ENCODE measurements at regions not wholly inside any gene's neighbourhood (a gene's known extent, or its start where the extent isn't known, plus 50 kb on each side); places are given as distances from the start of the nearest gene placed in this dataset.

GRCh38 chr16:64251742-64252141 lies 870.1 kb downstream of the CDH11 start (continued):
- TF ChIP-seq ETV6 (conservative IDR thresholded peaks at IDR 0.05 in 1 of 2, IDR thresholded peaks at IDR 0.05 in 1 of 2; ENCODE audit: borderline replicate concordance in 1 of 2, low read depth in 1 of 2), result no peak
- TF ChIP-seq ESRRA (IDR thresholded peaks at IDR 0.05; ENCODE audit: low read length), result no peak
- no peak for TF ChIP-seq RB1 (IDR thresholded peaks at IDR 0.05; ENCODE audit: borderline replicate concordance)
- no peak for TF ChIP-seq MEF2B (IDR thresholded peaks at IDR 0.05; ENCODE audit: partially characterized antibody, poor library complexity, severe bottlenecking)
- TF ChIP-seq CHD4 (IDR thresholded peaks at IDR 0.05), result no peak
- no peak for TF ChIP-seq BHLHE40 (IDR thresholded peaks at IDR 0.05; ENCODE audit: borderline replicate concordance in 1 of 2, low read depth in 2 of 2, low read length in 1 of 2)
- TF ChIP-seq PBX3 (IDR thresholded peaks at IDR 0.05; ENCODE audit: insufficient replicate concordance, low read depth, low read length), result no peak
- no peak for TF ChIP-seq IRF3 (IDR thresholded peaks at IDR 0.05)
- TF ChIP-seq SMAD1 (IDR thresholded peaks at IDR 0.05; ENCODE audit: low read depth, partially characterized antibody), result no peak
- TF ChIP-seq, protein P1, sequence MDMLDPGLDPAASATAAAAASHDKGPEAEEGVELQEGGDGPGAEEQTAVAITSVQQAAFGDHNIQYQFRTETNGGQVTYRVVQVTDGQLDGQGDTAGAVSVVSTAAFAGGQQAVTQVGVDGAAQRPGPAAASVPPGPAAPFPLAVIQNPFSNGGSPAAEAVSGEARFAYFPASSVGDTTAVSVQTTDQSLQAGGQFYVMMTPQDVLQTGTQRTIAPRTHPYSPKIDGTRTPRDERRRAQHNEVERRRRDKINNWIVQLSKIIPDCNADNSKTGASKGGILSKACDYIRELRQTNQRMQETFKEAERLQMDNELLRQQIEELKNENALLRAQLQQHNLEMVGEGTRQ (IDR thresholded peaks at IDR 0.05; ENCODE audit: borderline replicate concordance, low read depth, low read length), result no peak

GRCh38 chr16:64250866-64251265 lies 871.0 kb downstream of the CDH11 start:
- no peaks in the 10 kb centered on the region for H4K20me1 ChIP-seq (ENCODE audit: control insufficient read depth, insufficient read depth)
- H3K36me3 ChIP-seq (ENCODE audit: control insufficient read depth in 2 of 2, insufficient read depth in 2 of 2, low read length in 1 of 2), result no peaks in the 10 kb centered on the region
- no peak for TF ChIP-seq ZNF207 (IDR thresholded peaks at IDR 0.05; ENCODE audit: borderline replicate concordance)
- no peak for TF ChIP-seq RAD51 (IDR thresholded peaks at IDR 0.05)
- TF ChIP-seq PRDM15 (CRISPR knock-in tag; IDR thresholded peaks at IDR 0.05), result no peak
- no peak for TF ChIP-seq NBN (IDR thresholded peaks at IDR 0.05)
- TF ChIP-seq NR2F1 (conservative IDR thresholded peaks at IDR 0.05), result no peak
- H3K4me1 ChIP-seq (ENCODE audit: control insufficient read depth, insufficient read depth, low read length), result no peaks in the 10 kb centered on the region
- H2AFZ ChIP-seq (ENCODE audit: control insufficient read depth, low read depth, low read length), result no peak overlapping the region
- FAIRE-seq, result no peak
- no peak overlapping the region for H3K4me3 ChIP-seq
- POLR2A ChIA-PET, result no interaction called here
- BruUV-seq (replicated peaks), result no TSS peak
- 0% methylated on average over 1 of the region's 1 CpG for WGBS (ENCODE audit: insufficient coverage, insufficient replicate concordance, low lambda C conversion rate, missing lambda C conversion rate)
- SMC1A ChIA-PET (ENCODE audit: uncharacterized antibody, unreplicated experiment), result no interaction called here
- in situ Hi-C loops (cut with MboI), result no loop called here
- H3K27ac ChIP-seq (ENCODE audit: control insufficient read depth, insufficient read depth), result no peak overlapping the region
- no peaks in the 10 kb centered on the region for H3K27me3 ChIP-seq (replicated peaks in 1 of 2; ENCODE audit: control insufficient read depth in 2 of 2, insufficient read depth in 2 of 2, low read length in 1 of 2)
- RAD21 ChIA-PET (ENCODE audit: unreplicated experiment), result no interaction called here
- ATAC-seq, result no peak
- no peak overlapping the region for H3K4me2 ChIP-seq (ENCODE audit: control insufficient read depth, insufficient read depth)
- no peak overlapping the region for H3K9ac ChIP-seq (ENCODE audit: control insufficient read depth, insufficient read depth, low read length)
- DNase-seq (ENCODE audit: low read depth, low spot score), result no peak
- CTCF ChIA-PET, result no interaction called here
- no peaks in the 10 kb centered on the region for H3K9me3 ChIP-seq (replicated peaks; ENCODE audit: control insufficient read depth, insufficient read depth, low read length)
- no peaks in the 10 kb centered on the region for H3K79me2 ChIP-seq (ENCODE audit: control insufficient read depth, insufficient read depth, low read length)
- intact Hi-C loops (cut with micrococcal nuclease; ENCODE audit: unreplicated experiment), result no loop called here
